ENCODE measurements at regions not wholly inside any gene's neighbourhood (a gene's known extent, or its start where the extent isn't known, plus 50 kb on each side); places are given as distances from the start of the nearest gene placed in this dataset.

GRCh38 chr4:18401868-18402267 is 380.3 kb upstream of the LCORL start:
- DNase-seq: no peak

DNA sequence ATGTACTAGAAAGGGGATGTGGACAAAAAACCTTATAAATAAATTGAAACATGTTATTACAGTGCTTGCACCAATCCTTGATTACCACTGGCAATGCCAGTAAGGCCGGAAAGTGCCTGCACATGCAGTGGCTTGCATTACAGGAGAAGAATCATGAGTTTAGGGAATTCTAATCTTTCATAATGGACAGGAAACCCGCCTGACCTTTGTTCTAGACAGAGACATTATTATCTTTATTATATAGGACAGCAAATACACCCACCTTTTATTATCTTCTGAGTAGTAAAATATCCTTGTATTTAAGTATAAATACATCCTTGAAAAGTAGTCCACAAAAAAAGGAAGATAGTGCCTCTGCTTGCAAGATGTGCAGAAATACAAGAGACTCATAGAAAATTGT is 379.9 kb upstream of the LCORL start:
- DNase-seq: no peak

DNA sequence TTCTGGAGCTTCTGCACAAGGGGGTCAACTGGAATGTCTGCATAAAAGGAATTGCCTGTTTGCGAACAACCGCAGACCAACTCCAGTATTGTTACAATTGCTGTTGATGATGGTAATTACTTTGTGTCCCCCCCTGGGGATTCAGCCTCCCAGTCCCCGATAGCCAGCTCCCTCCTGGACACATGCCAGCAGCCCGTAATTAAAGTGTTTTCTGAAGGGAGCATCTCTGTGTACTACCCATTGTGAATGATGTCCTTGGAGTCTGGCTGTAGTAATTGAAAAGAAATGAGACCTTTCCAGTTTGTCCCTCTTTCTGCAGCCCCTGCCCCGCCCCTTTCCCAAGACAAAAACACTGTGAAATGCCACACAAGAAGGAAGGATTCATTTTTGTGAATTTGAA is 377.1 kb upstream of the LCORL start:
- no peak for DNase-seq

GRCh38 chr4:18397681-18398390 is 376.3 kb upstream of the LCORL start:
- DNase-seq: no peak

GRCh38 chr4:18394656-18395055 is 373.1 kb upstream of the LCORL start:
- no peak for DNase-seq

DNA sequence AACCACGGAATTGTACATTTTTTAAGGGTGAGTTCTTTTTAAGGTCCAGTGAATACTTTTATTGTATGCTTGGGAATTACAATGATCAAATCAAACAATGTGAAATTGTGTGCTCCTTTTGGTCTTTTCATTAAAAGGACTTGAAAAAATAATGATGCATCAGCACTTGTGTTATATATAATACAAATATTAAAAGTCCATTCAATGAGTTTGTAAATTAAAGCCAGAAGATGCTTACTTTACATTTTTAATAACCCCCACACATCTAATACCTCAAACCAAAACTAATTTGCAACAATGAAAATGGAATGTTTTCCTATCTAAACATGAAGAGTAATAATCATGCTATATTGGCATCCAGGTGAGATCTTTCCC is 369.8 kb upstream of the LCORL start:
- no peak for DNase-seq

DNA sequence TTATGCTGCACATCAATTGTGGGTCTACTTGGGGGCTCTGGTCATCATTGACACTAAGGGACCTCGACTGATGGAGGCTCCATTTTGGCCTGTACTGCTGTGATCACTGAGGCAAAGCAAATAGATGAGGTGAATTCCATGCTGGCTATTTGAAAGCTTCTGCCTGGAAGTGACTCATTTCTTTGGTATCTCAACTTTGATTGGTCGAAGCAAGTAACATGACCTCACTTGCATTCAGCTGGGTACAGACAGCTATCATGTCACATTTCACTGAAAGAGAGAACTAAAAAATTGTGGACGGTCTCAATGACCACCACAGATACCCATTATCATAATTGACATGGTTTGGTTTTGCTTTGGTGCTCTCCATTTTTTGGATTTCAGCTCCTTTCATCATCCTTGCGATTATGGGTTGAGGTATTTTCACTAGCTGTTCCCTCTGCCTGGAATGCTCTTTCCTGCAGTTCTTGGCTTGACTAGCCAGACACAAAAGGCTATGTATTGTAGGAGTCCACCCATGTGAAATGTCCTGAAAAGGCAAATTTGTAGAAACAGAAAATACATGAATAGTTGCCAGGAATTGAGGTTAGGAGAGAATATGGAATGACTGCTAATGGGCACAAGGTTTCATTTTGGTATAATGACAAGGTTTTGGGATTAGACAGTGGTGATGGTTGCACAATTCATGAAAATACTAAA is 369.2 kb upstream of the LCORL start:
- DNase-seq: no peak

DNA sequence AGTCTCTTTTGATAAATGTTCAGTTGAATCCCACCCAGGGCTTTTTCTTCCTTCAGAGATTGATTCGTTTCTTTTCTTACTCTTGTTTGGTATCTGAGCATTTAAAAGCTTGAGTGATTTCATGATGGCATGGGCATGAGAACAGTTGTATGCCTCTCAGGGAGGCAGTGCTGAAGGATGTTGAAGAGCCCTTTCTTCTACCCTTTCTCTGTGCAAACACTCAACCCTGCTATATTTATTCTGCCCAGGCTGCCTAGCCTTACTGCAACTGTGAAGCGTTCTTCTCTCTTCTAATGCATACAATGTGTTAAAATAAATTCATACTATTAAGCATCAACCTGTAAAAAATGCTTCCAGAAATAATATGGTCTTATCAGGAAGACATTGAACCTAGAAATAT is 367.6 kb upstream of the LCORL start:
- DNase-seq: no peak

- DNase-seq: no peak
These were observed 366.5 kb upstream of the LCORL start for GRCh38 chr4:18388039-18388438.

- DNase-seq: no peak
These were observed 359.6 kb upstream of the LCORL start for GRCh38 chr4:18381186-18381585.

DNA sequence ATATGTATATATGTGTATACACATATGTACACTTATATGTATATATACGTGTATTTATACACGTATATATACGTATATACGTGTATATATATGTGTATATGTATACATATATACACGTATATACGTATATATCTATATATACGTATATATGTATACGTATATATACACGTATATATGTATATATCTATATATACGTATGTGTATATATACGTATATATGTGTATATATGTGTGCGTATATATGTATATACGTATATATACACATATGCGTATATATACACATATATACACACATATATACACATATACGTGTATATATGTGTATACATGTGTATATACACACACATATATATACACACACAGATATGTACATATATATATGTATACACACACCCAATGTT is 348.0 kb upstream of the LCORL start:
- DNase-seq: no peak

- DNase-seq: no peak
These were observed 345.3 kb upstream of the LCORL start for GRCh38 chr4:18366892-18367291.

- no peak for DNase-seq
These were observed 344.6 kb upstream of the LCORL start for GRCh38 chr4:18366136-18366535.

- no peak for DNase-seq
These were observed 322.0 kb upstream of the LCORL start for GRCh38 chr4:18343581-18343980.

DNA sequence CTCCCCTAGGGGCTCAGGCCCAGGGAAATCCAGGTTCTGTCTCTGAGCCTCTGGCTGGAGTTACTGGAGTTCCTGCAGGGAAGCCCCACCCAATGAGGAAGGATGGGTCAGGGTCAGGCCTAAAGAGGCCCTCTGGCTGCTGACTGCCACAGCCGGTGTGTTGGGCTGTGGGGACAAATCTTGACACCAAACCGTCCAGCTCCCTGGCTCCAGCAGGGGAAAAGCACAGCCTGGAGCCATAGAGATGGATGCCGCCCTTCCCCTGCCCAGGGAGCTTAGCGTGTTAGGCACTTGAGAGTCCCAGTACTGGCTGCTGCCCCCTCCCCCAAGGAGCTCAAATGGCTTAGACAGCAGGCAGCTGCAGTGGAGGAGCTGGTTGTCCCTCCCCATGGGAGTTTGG is 321.3 kb upstream of the LCORL start:
- DNase-seq: no peak

DNA sequence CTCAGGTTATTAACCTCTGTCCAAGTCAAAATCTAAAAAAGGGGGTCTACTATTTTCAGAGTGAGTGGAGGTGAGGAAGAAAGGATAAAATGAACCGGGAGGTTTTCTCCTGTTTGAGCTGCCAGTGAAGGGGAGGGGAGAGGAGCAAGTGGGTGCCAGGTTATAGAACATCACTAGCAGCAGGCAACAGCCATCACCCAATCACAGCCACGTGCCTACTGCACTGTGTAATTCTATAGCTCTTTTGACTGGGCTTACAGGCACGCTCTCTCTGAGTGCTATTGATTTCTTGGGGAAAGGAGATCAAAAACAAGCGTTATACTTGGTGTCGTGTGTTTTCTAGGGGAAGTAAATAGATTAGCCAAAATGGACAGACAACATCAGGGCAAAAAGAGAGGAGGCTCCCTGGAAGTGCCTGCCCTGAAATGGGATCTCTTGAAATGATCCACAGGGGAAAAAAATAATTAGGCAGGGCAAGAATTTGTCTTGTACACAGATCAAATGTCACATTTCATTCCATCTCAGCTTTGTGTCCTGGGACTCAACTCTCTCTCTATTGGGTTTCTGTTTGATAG is 300.5 kb upstream of the LCORL start:
- DNase-seq: no peak

DNA sequence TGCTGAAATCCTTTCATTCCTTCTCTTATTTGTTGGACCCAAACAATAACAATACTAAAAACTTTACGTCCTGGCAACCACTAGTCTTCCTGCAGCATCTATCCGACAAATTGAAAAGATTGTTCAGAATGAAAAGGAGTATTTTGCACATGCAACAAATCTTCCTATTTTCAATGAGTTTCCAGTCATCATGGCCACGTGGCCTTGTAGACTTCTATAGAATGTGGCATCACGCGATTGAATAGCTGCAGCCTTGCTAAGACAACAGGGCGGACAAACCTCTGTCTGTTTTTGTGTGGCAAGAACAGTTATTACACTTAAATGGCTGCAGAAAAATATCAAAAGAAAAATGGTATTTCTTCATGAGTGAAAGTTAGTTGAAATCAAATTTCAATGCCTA is 297.9 kb upstream of the LCORL start:
- no peak for DNase-seq

GRCh38 chr4:18318682-18319388 is 297.3 kb upstream of the LCORL start:
- no peak for DNase-seq

GRCh38 chr4:18314731-18315130 is 293.2 kb upstream of the LCORL start:
- no peak for DNase-seq

DNA sequence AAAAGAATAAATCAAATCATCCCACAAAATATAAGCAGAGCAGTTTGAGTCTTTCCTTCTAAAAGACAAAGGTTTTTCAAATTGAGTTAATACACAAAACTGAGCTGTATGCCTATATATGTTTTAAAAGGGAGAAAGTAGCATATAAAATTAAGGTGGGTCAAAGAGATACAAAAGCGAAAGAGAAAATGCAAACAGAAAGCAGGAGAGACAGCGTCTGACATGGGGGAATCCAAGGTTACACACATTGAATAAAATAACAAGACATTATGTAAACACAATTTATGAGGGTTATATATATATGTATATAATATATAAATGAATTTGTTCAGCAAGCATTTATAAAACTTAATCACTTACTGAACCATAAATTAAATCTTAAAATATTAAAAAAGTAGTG is 276.1 kb upstream of the LCORL start:
- no peak for DNase-seq

- DNase-seq: no peak
These were observed 274.9 kb upstream of the LCORL start for GRCh38 chr4:18296411-18296810.

DNA sequence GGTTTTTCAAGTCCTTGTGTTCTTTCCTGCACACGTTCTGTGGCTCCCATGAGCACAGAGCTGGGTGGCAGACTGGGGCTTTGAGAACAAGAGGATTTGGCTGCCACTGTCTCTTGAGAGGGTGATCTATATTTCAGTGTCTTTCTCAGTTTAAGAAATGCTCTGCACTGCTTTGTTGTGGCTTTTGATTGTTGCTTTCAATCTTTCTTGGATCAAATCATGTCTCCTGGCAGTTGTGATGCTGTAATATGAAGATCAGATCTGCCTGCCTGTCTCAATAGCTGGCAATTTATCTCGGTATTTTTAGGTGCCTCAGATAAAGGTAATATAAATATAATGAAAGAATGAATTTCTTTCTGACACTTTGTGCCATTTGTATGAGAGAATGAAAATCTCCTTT is 273.3 kb upstream of the LCORL start:
- no peak for DNase-seq

DNA sequence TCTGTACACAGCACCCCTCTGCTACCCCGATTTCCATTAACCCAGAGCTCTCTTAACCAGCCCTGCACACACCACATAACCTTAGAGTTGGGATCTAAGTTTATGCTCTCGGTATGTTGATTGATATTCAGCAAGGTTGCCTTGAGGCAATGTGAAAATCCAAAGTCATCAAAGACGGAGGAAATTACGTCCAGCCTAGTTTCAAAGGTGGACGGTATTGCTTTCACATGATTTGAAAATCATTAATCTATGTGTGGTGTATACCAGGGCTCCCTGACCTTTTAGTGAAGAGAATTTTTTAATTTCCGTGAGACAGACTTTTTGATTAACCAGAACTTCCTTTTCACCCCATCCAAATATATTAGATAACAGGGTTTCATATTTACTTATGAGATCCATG is 272.5 kb upstream of the LCORL start:
- no peak for DNase-seq

DNA sequence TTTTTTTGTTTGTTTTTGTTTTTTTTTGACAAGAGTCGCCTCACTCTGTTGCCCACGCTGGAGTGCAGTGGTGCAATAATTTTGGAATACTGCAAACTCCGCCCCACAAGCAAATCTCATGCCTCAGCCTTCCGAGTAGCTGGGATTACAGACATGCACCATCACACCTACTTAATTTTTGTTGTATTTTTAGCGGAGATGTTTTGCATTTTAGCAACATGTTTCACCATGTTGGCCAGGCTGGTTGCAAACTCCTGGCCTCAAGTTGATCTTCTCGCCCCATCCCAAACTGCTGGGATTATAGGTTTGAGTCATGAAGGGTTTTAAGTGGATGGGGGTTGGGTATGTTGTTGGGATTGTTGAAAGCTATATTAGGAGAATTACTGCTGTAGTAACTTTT is 270.9 kb upstream of the LCORL start:
- DNase-seq: no peak

All from SIG-M5 (cell line).